K562 (cell line): ENCODE measurements at regions not wholly inside any gene's neighbourhood (a gene's known extent, or its start where the extent isn't known, plus 50 kb on each side); places are given as distances from the start of the nearest gene placed in this dataset.
A peak's percentile ranks its signal among the peaks of the same experiment; 100 is the strongest.
"Not testable (repeated sequence)": the region's sequence is repeated elsewhere in the genome, so short reads cannot be mapped to it uniquely, and the experiment has no call there.

Experiments
- ATAC-seq: fragments of 200-7000 bp; cut with Tn5 transposase; 3 replicates; pipeline ENCODE4 v1.9.1; 2020; ENCODE audit warnings: moderate library complexity
- BruUV-seq: library from RNA; stranded (reverse); fragments of 400-500 nt; replicated peaks from 2 replicates; lab custom pipeline; 2021; lab: Mats Ljungman, UMichigan
- CTCF ChIA-PET: fragments of 300-600 bp; formaldehyde crosslinking; extraction: SDS; loops from one replicate; lab custom pipeline; 2021; ENCODE audit warnings: low intra/inter-chr PET ratio; lab: Yijun Ruan, JAX
- POLR2A ChIA-PET: fragments of 300-600, 350-650 bp; sonication (Branson Sonifier 250); formaldehyde crosslinking; extraction: SDS; loops from one replicate; lab custom pipeline; 2021; ENCODE audit warnings: antibody characterized with exemption, inconsistent platforms; lab: Yijun Ruan, JAX
- DNase-seq, 4 experiments: peaks; one replicate each; pipeline versions ENCODE4 v3.0.0 to v3.0.0-alpha.2; 2011 to 2018; ENCODE audit warnings: low spot score in 3 of 4, mixed read lengths in 3 of 4; ENCODE audit errors: extremely low read depth in 1 of 4
- FAIRE-seq: peaks from 2 replicates; lab custom pipeline; 2011; peaks lifted over from hg19 to GRCh38; lab: Jason Lieb, UNC
- H2AFZ ChIP-seq: 2 replicates; pipeline ENCODE4 v1.6.0; 2011; ENCODE audit warnings: low read depth, low read length, control low read depth, inconsistent platforms
- H3K27ac ChIP-seq: fragments of 200-600 bp; 3 replicates; pipeline ENCODE4 v1.8.0; 2011; ENCODE audit warnings: low read depth, mild to moderate bottlenecking, control low read depth, inconsistent platforms, low read length, moderate library complexity, mixed read lengths; ENCODE audit errors: extremely low read depth
- H3K27me3 ChIP-seq, 2 experiments: fragments of 300-600 bp in 1 of 2; 2 replicates in 1 of 2; 3 replicates in 1 of 2; pipeline versions ENCODE4 v1.6.0 to v1.8.0; 2011; ENCODE audit warnings: inconsistent platforms in 2 of 2, low read length in 2 of 2, mild to moderate bottlenecking in 1 of 2, mixed read lengths in 1 of 2, moderate library complexity in 1 of 2; ENCODE audit not compliant: control insufficient read depth in 2 of 2, insufficient read depth in 2 of 2
- H3K36me3 ChIP-seq: fragments of 300-600 bp; 3 replicates; pipeline ENCODE4 v1.8.0; 2011; ENCODE audit warnings: mild to moderate bottlenecking, low read length, inconsistent platforms; ENCODE audit not compliant: control insufficient read depth, insufficient read depth
- H3K4me1 ChIP-seq, 2 experiments: fragments of 200-600 bp in 1 of 2; replicated peaks in 1 of 2; 2 replicates in 1 of 2; 3 replicates in 1 of 2; pipeline versions ENCODE4 v1.5.1 to v1.8.0; 2011; ENCODE audit warnings: inconsistent platforms in 2 of 2, low read length in 2 of 2, mild to moderate bottlenecking in 1 of 2, mixed read lengths in 1 of 2, moderate library complexity in 1 of 2; ENCODE audit not compliant: control insufficient read depth in 2 of 2, insufficient read depth in 2 of 2
- H3K4me2 ChIP-seq: 2 replicates; pipeline ENCODE4 v1.6.1; 2011; ENCODE audit warnings: low read length, control low read depth, inconsistent platforms, mixed read lengths; ENCODE audit not compliant: insufficient read depth
- H3K4me3 ChIP-seq: fragments of 200-600 bp; sonication (generic), shearing (Covaris generic); 2 replicates; pipeline ENCODE4 v1.5.1; 2016; ENCODE audit warnings: control low read depth, inconsistent platforms
- H3K79me2 ChIP-seq: fragments of 200-600 bp; 3 replicates; pipeline ENCODE4 v1.8.0; 2011; ENCODE audit warnings: low read length, inconsistent platforms; ENCODE audit not compliant: control insufficient read depth, insufficient read depth
- H3K9ac ChIP-seq, 2 experiments: 2 replicates each; pipeline versions ENCODE4 v1.6.0 to v1.6.1; 2011; ENCODE audit warnings: low read depth in 2 of 2, low read length in 2 of 2, control low read depth in 1 of 2, inconsistent platforms in 1 of 2, mild to moderate bottlenecking in 1 of 2, mixed read lengths in 1 of 2; ENCODE audit not compliant: insufficient read depth in 1 of 2
- H3K9me1 ChIP-seq: one replicate; pipeline ENCODE4 v1.6.0; 2011; ENCODE audit warnings: inconsistent platforms, mild to moderate bottlenecking, low read length, moderate library complexity; ENCODE audit not compliant: control insufficient read depth, insufficient read depth
- H3K9me3 ChIP-seq: replicated peaks from 2 replicates; pipeline ENCODE4 v1.5.1; 2011; ENCODE audit warnings: low read depth, low read length, inconsistent platforms; ENCODE audit not compliant: control insufficient read depth, insufficient read depth
- H4K20me1 ChIP-seq: replicated peaks from 2 replicates; pipeline ENCODE4 v1.6.1; 2011; ENCODE audit warnings: low read length, inconsistent platforms, mixed read lengths; ENCODE audit not compliant: control insufficient read depth, insufficient read depth
- BACH1 ChIP-seq: fragments of 200-800 bp; sonication (Bioruptor generic); IDR thresholded peaks from 2 replicates; pipeline ENCODE4 v1.6.1; 2016; ENCODE audit warnings: missing genetic modification characterization, missing compliant biosample characterization
- BCLAF1 ChIP-seq, 2 experiments: fragments of 450-650 bp in 1 of 2; IDR thresholded peaks; 2 replicates each; pipeline ENCODE4 v1.6.1; 2011 to 2017; ENCODE audit warnings: low read depth in 2 of 2, antibody characterized with exemption in 1 of 2, borderline replicate concordance in 1 of 2, low read length in 1 of 2, mild to moderate bottlenecking in 1 of 2, mixed read lengths in 1 of 2; ENCODE audit not compliant: control insufficient read depth in 1 of 2
- DACH1 ChIP-seq: fragments of 450-650 bp; IDR thresholded peaks from 2 replicates; pipeline ENCODE4 v1.6.1; 2018; ENCODE audit not compliant: partially characterized antibody
- E2F4 ChIP-seq: sonication (generic); formaldehyde crosslinking; IDR thresholded peaks from 2 replicates; pipeline ENCODE4 v1.8.0; 2022; ENCODE audit warnings: mild to moderate bottlenecking, low read depth, missing genetic modification reagents
- NFXL1 ChIP-seq: fragments of 450-650 bp; formaldehyde crosslinking; IDR thresholded peaks from 2 replicates; pipeline ENCODE4 v1.4.0; 2021; ENCODE audit warnings: mild to moderate bottlenecking
- POLR2A ChIP-seq: fragments of 450-650 bp; conservative IDR thresholded peaks from 2 replicates; pipeline ENCODE4 v1.6.1; 2016
- SMARCE1 ChIP-seq: fragments of 450-650 bp; IDR thresholded peaks from 2 replicates; pipeline ENCODE4 v1.7.1; 2016; ENCODE audit warnings: mild to moderate bottlenecking
- XRCC5 ChIP-seq: fragments of 200-400 bp; formaldehyde crosslinking; IDR thresholded peaks from 2 replicates; pipeline ENCODE4 v1.6.1; 2017; ENCODE audit warnings: low read depth, mild to moderate bottlenecking, low read length
- ZFP36 ChIP-seq: fragments of 150-350 bp; IDR thresholded peaks from 2 replicates; pipeline ENCODE4 v1.6.1; 2018; ENCODE audit warnings: low read length, low read depth; ENCODE audit not compliant: partially characterized antibody
- WGBS: fragments of 100-300 bp; shearing (Covaris generic); methylation state at CpG from one replicate; pipeline ENCODE4 v1.1.6; 2016; ENCODE audit warnings: low coverage, mixed read lengths; ENCODE audit not compliant: insufficient coverage; ENCODE audit errors: missing lambda C conversion rate; 5-methylcytosine and 5-hydroxymethylcytosine counted together
- in situ Hi-C: fragments of 300-500 bp; cut with MboI; formaldehyde crosslinking; loops from 4 replicates; pipeline ENCODE4 v1.15.0; 2018; ENCODE audit warnings: inconsistent platforms, mixed read lengths
- intact Hi-C: fragments of 100-400 bp; cut with micrococcal nuclease; formaldehyde crosslinking; loops from 2 replicates; pipeline ENCODE4 v1.14.2; 2022
- TF ChIP-seq, protein P1 (sequence below): fragments of 200-800 bp; sonication (Bioruptor generic); IDR thresholded peaks from 2 replicates; pipeline ENCODE4 v1.6.1; 2017; ENCODE audit warnings: missing genetic modification characterization, missing compliant biosample characterization

DNA sequence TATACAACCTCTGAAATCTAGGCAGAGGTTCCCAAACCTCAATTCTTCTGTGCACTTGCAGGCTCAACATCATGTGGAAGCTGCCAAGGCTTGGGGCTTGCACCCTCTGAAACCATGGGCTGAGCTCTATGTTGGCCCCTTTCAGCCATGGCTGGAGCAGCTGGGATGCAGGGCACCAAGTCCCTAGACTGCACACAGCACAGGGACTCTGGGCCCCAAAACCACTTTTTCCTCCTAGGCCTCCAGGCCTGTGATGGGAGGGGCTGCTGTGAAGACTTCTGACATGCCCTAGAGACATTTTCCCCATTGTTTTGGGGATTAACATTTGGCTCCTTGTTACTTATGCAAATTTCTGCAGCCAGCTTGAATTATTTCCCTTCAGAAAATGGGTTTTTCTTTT is 250.4 kb downstream of the ERMARD start:
- ATAC-seq, H3K36me3 ChIP-seq, intact Hi-C loops, BruUV-seq, H3K4me2 ChIP-seq, H3K79me2 ChIP-seq, H3K9ac ChIP-seq, H3K27me3 ChIP-seq, in situ Hi-C loops, H3K4me3 ChIP-seq, H3K9me3 ChIP-seq, H3K27ac ChIP-seq, H2AFZ ChIP-seq, FAIRE-seq, H3K9me1 ChIP-seq, DNase-seq, H4K20me1 ChIP-seq, CTCF ChIA-PET, H3K4me1 ChIP-seq, POLR2A ChIA-PET: not testable (repeated sequence)
- peak; percentile 39 for TF ChIP-seq ZFP36

DNA sequence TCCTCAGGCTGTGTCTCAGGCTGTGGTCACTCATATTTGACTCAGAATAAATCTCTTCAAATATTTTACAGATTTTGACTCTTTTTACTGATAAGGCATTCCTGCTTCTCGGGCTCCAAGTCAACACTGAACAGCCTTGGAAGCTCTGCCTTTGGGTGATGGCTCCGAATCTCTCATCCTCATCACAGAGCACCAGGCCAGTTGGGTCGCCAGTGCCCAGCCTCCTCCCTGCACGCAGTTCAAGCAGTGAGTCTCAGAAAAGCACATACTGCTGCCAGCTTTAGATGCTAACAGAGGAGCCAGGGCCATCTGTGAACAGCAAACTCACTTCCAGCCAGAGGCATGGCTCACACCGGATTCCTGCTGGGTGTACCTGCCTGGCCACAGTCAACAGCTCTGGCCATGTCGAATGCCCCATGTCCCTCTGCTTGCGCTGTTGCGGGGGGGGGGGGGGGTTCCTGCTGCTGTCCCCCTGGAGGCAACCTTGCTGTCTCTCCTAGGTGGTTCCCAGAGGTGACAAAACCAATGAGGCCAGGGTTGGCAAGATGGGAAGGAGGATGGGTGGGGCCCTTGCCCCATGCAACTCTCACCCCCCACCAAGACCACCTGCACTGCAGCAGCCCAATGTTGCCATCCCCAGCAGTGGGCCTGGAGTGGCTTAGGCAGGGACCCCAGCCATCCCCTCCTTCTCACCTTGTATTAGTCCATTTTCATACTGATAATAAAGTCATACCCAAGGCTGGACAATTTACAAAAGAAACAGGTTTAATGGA is 248.8 kb downstream of the ERMARD start:
- no peak overlapping the region for H2AFZ ChIP-seq
- no peak overlapping the region for H3K4me2 ChIP-seq
- H3K9me3 ChIP-seq = no peaks in the 10 kb centered on the region; the same call in 1 of the 2 replicates
- 0% methylated on average over 8 of the region's 8 CpGs for WGBS
- FAIRE-seq = no peak
- H4K20me1 ChIP-seq = no peaks in the 10 kb centered on the region
- H3K79me2 ChIP-seq = no peaks in the 10 kb centered on the region
- no peak overlapping the region for H3K4me3 ChIP-seq
- no peaks in the 10 kb centered on the region for H3K4me1 ChIP-seq
- no peaks in the 10 kb centered on the region for H3K36me3 ChIP-seq
- H3K9ac ChIP-seq = no peak overlapping the region
- CTCF ChIA-PET = no interaction called here
- no peaks in the 10 kb centered on the region for H3K9me1 ChIP-seq
- BruUV-seq = no TSS peak
- no peak for DNase-seq
- in situ Hi-C loops = no loop called here
- H3K27ac ChIP-seq = no peak overlapping the region
- intact Hi-C loops = no loop called here
- no peaks in the 10 kb centered on the region for H3K27me3 ChIP-seq
- POLR2A ChIA-PET = no interaction called here
- ATAC-seq = no peak
- TF ChIP-seq DACH1 (no peak), BACH1 (tag) (no peak), POLR2A (no peak), NFXL1 (CRISPR knock-in tag) (no peak), E2F4 (CRISPR knock-in tag) (no peak), SMARCE1 (no peak), BCLAF1 (IDR thresholded peaks at IDR 0.05; ENCODE audit: borderline replicate concordance in 1 of 2, control insufficient read depth in 1 of 2, low read depth in 2 of 2, low read length in 1 of 2) (no peak), XRCC5 (no peak)
- TF ChIP-seq, protein P1, sequence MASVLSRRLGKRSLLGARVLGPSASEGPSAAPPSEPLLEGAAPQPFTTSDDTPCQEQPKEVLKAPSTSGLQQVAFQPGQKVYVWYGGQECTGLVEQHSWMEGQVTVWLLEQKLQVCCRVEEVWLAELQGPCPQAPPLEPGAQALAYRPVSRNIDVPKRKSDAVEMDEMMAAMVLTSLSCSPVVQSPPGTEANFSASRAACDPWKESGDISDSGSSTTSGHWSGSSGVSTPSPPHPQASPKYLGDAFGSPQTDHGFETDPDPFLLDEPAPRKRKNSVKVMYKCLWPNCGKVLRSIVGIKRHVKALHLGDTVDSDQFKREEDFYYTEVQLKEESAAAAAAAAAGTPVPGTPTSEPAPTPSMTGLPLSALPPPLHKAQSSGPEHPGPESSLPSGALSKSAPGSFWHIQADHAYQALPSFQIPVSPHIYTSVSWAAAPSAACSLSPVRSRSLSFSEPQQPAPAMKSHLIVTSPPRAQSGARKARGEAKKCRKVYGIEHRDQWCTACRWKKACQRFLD (CRISPR knock-in tag) = no peak
